Vagina (tissue), 2 donors: ENCODE measurements at regions not wholly inside any gene's neighbourhood (a gene's known extent, or its start where the extent isn't known, plus 50 kb on each side); places are given as distances from the start of the nearest gene placed in this dataset.

Source experiments
- DNase-seq, 2 donors: peaks; one replicate each; pipeline ENCODE4 v3.0.0-alpha.2; 2017; ENCODE audit errors: extremely low spot score in 2 of 2
- H3K27ac ChIP-seq: fragments of 200-600 bp; sonication (generic); one replicate; pipeline ENCODE4 v1.5.1; 2019
- H3K27me3 ChIP-seq: fragments of 200-600 bp; sonication (generic); one replicate; pipeline ENCODE4 v1.5.1; 2019
- H3K36me3 ChIP-seq, 2 donors: fragments of 200-600 bp; sonication (generic); one replicate each; pipeline ENCODE4 v1.5.1; 2017 to 2019
- H3K4me1 ChIP-seq: fragments of 200-600 bp; sonication (generic); one replicate; pipeline ENCODE4 v1.5.1; 2019
- H3K4me3 ChIP-seq, 2 donors: fragments of 200-600 bp; sonication (generic); 1 replicate in 1 of 2; 2 replicates in 1 of 2; pipeline ENCODE4 v1.5.1; 2016 to 2019
- H3K9me3 ChIP-seq: fragments of 200-600 bp; sonication (generic); one replicate; pipeline ENCODE4 v1.5.1; 2019
- CTCF ChIP-seq, 3 experiments: fragments of 450-650 bp in 2 of 3; fragments of 200-600 bp in 1 of 3; sonication (generic) in 1 of 3; IDR thresholded peaks; one replicate each; pipeline ENCODE4 v1.5.1; 2017 to 2019; ENCODE audit warnings: antibody characterized with exemption in 3 of 3, mild to moderate bottlenecking in 2 of 3, moderate library complexity in 2 of 3
- POLR2A ChIP-seq, 2 donors: fragments of 450-650 bp; IDR thresholded peaks; one replicate each; pipeline ENCODE4 v1.6.1; 2017; ENCODE audit warnings: antibody characterized with exemption in 2 of 2, mild to moderate bottlenecking in 2 of 2, moderate library complexity in 2 of 2
- POLR2AphosphoS5 ChIP-seq, 2 donors: sonication (generic); formaldehyde crosslinking; IDR thresholded peaks; one replicate each; pipeline ENCODE4 v1.9.0; 2017; ENCODE audit warnings: antibody characterized with exemption in 2 of 2, mild to moderate bottlenecking in 2 of 2, low read depth in 1 of 2; ENCODE audit not compliant: insufficient read depth in 1 of 2
- intact Hi-C: fragments of 100-400 bp; cut with DNase I; formaldehyde crosslinking; loops from one replicate; pipeline ENCODE4 v1.15.1; 2023

DNA sequence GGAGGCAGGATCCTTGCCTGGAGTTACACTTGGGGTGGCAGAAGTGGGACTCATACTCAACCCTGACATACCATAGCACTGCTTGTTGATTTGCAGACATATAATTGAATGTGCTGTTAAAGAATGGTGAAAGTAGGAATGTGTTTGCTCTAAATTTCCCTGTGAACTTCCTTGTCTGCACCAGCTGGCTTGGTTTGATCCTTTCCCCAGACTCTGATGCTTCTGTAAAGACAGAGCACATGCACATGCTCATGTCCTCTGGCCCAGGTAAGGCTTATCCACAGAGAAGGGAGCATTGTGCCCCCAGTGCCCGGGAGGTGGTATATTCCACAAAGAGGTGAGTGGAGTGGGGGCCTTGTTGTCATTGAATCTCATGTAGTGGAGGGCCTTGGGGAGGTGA, 138.0 kb upstream of the STC2 start:
- intact Hi-C loops: no loop called here
- no peaks in the 10 kb centered on the region for H3K27me3 ChIP-seq
- TF ChIP-seq CTCF (IDR thresholded peaks at IDR 0.05) (no peak), POLR2A (IDR thresholded peaks at IDR 0.05) (no peak)
- no peaks in the 10 kb centered on the region for H3K9me3 ChIP-seq
- DNase-seq: no peak
- H3K4me3 ChIP-seq: no peak overlapping the region
- H3K27ac ChIP-seq: no peak overlapping the region
- H3K4me1 ChIP-seq: no peaks in the 10 kb centered on the region
- no peaks in the 10 kb centered on the region for H3K36me3 ChIP-seq

DNA sequence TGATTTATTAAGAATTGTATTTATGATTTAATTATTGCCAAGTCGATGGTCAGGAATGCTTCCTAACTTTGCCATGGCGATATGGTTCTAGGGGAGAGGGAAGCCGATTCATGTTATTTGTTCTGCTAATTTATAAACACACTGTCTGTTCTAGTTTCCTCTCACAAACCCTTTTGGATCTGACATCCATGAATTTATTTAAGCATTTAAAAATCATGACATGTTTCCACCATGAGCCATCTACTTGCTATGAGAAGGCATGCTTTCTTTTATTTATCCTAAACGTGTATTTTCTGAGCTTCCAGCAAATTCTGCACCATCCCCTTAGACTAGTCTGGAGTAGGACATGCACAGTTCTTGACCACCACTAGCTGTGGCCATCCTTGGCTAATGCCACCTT, 136.6 kb upstream of the STC2 start:
- no peak for TF ChIP-seq POLR2A (IDR thresholded peaks at IDR 0.05)
- no peak for TF ChIP-seq POLR2AphosphoS5 (IDR thresholded peaks at IDR 0.05; ENCODE audit: insufficient read depth in 1 of 2, low read depth in 1 of 2)
- no peak for TF ChIP-seq CTCF (IDR thresholded peaks at IDR 0.05)
- Histone ChIP-seq H3K36me3 (no peaks in the 10 kb centered on the region), H3K9me3 (no peaks in the 10 kb centered on the region), H3K4me3 (no peak overlapping the region), H3K27me3 (no peaks in the 10 kb centered on the region), H3K27ac (no peak overlapping the region), H3K4me1 (no peaks in the 10 kb centered on the region)
- intact Hi-C loops: no loop called here
- no peak for DNase-seq

GRCh38 chr5:173463207-173463606, 135.0 kb upstream of the STC2 start:
- H3K9me3 ChIP-seq: no peaks in the 10 kb centered on the region
- no peaks in the 10 kb centered on the region for H3K4me1 ChIP-seq
- H3K36me3 ChIP-seq: no peaks in the 10 kb centered on the region
- no peak overlapping the region for H3K4me3 ChIP-seq
- H3K27ac ChIP-seq: no peak overlapping the region
- intact Hi-C loops: no loop called here
- H3K27me3 ChIP-seq: no peaks in the 10 kb centered on the region
- TF ChIP-seq CTCF (IDR thresholded peaks at IDR 0.05) (no peak), POLR2AphosphoS5 (IDR thresholded peaks at IDR 0.05; ENCODE audit: insufficient read depth in 1 of 2, low read depth in 1 of 2) (no peak), POLR2A (IDR thresholded peaks at IDR 0.05) (no peak)
- DNase-seq: no peak

DNA sequence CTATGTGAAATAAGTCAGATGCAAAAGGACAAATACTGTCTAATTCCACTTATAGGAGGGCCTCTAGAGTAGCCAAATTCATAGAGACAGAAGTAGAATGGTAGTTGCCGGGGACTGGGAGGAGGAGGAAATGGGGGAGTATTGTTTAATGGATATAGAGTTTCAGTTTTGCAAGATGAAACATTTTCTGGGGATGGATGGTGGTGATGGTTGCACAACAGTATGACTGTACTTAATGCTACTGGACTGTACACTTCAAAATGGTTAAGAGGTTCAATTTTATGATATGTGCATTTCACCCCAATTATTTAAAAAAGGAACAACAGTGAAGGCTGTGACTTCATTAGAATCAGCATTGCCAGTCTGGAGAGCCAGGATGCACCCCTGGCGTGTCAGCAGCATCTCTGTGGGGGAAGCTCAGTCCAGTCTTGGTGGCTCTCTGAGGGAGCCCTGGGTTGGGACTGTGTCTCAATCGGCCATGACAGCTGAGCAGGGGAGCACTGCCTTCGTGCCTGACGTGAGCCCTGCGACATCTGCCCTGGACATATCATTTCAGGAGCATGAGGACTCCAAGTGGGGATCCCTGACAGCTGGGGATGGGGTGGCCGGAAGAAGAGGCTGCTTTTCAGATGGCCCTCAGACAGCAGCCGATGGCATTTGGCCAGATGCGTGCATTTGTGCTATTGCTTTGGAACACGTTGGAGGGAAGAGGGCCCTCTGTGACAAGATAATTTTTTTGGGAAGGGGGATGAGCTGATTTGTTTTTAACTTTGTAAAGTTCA, 130.8 kb upstream of the STC2 start:
- TF ChIP-seq POLR2AphosphoS5 (IDR thresholded peaks at IDR 0.05; ENCODE audit: insufficient read depth in 1 of 2, low read depth in 1 of 2) (no peak), CTCF (IDR thresholded peaks at IDR 0.05) (no peak), POLR2A (IDR thresholded peaks at IDR 0.05) (no peak)
- Histone ChIP-seq H3K27me3 (no peaks in the 10 kb centered on the region), H3K9me3 (no peaks in the 10 kb centered on the region), H3K27ac (no peak overlapping the region), H3K4me3 (no peak overlapping the region), H3K4me1 (no peaks in the 10 kb centered on the region), H3K36me3 (no peaks in the 10 kb centered on the region)
- DNase-seq: no peak
- intact Hi-C loops: no loop called here

GRCh38 chr5:173457482-173457881, 129.3 kb upstream of the STC2 start:
- no peaks in the 10 kb centered on the region for H3K9me3 ChIP-seq
- DNase-seq: no peak
- no peak overlapping the region for H3K4me3 ChIP-seq
- no peaks in the 10 kb centered on the region for H3K27me3 ChIP-seq
- no peak overlapping the region for H3K27ac ChIP-seq
- TF ChIP-seq POLR2AphosphoS5 (IDR thresholded peaks at IDR 0.05; ENCODE audit: insufficient read depth in 1 of 2, low read depth in 1 of 2): no peak
- TF ChIP-seq POLR2A (IDR thresholded peaks at IDR 0.05): no peak
- no peak for TF ChIP-seq CTCF (IDR thresholded peaks at IDR 0.05)
- H3K36me3 ChIP-seq: no peaks in the 10 kb centered on the region
- no peaks in the 10 kb centered on the region for H3K4me1 ChIP-seq
- intact Hi-C loops: no loop called here
